ENCODE measurements at regions not wholly inside any gene's neighbourhood (a gene's known extent, or its start where the extent isn't known, plus 50 kb on each side); places are given as distances from the start of the nearest gene placed in this dataset.

DNA sequence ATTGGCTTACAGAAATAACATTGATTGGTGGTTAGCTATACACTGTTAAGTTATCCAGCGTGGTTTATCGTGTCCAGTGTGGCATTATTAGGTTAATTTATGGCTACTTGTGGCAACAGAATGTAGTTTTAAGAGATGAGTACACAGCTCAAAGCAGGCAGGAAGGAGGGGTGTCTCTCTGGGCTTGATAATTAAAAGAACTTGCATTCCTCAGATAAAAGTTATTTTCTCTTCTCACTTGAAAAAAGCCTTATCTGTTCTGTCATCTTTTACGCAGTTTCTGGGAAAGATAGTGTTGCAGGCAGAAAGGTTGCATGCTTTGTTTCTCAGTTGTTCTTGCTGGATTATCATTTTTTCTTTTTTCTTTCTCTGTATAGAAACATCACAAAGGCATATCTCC, 154.4 kb upstream of the COL3A1 start:
- no peak for DNase-seq (ENCODE audit: extremely low spot score)
- ChIA-PET POLR2A (no interaction called here), CTCF (interaction anchor here (1.1 to 1.7 kb wide), 2 partner anchors 9 to 32 kb away, joined by 3 read pairs; no protein-coding TSS in a partner anchor)
- TF ChIP-seq, protein P1, sequence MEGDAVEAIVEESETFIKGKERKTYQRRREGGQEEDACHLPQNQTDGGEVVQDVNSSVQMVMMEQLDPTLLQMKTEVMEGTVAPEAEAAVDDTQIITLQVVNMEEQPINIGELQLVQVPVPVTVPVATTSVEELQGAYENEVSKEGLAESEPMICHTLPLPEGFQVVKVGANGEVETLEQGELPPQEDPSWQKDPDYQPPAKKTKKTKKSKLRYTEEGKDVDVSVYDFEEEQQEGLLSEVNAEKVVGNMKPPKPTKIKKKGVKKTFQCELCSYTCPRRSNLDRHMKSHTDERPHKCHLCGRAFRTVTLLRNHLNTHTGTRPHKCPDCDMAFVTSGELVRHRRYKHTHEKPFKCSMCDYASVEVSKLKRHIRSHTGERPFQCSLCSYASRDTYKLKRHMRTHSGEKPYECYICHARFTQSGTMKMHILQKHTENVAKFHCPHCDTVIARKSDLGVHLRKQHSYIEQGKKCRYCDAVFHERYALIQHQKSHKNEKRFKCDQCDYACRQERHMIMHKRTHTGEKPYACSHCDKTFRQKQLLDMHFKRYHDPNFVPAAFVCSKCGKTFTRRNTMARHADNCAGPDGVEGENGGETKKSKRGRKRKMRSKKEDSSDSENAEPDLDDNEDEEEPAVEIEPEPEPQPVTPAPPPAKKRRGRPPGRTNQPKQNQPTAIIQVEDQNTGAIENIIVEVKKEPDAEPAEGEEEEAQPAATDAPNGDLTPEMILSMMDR (IDR thresholded peaks at IDR 0.05; ENCODE audit: control extremely low read depth, extremely low read depth, low read depth, missing control alignments): no peak

- TF ChIP-seq, protein P1 (IDR thresholded peaks at IDR 0.05; ENCODE audit: control extremely low read depth, extremely low read depth, low read depth, missing control alignments): no peak
- POLR2A ChIA-PET: no interaction called here
- DNase-seq (ENCODE audit: extremely low spot score): no peak
- CTCF ChIA-PET: no interaction called here
These were observed 153.6 kb upstream of the COL3A1 start for GRCh38 chr2:188820576-188820975.

DNA sequence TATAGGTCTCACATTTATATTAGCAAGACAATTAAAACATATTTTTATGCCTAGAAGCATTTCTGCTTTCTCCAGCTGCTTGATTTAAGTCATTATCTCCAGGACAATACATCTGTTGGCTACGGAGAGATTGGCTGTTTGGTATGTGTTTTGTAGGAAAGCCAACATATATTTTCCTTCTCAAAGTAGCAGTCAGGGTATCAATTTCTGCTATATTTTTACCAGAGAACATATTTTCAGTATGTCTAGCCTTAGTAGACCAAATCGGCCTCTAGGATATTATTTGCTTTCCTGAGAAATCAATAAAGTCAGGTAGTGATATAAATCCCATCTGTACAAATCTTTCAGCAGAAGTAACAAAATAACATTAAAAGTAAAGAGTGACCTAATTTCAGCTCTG, 150.0 kb upstream of the COL3A1 start:
- DNase-seq (ENCODE audit: extremely low spot score): no peak
- TF ChIP-seq, protein P1 (IDR thresholded peaks at IDR 0.05; ENCODE audit: control extremely low read depth, extremely low read depth, low read depth, missing control alignments): no peak
- ChIA-PET POLR2A (no interaction called here), CTCF (no interaction called here)

GRCh38 chr2:188833331-188833730, 140.8 kb upstream of the COL3A1 start:
- DNase-seq (ENCODE audit: extremely low spot score): no peak
- ChIA-PET CTCF (interaction anchor here (2.1 kb wide), 1 partner anchor 15 kb away, joined by 5 read pairs; no protein-coding TSS in a partner anchor), POLR2A (no interaction called here)
- TF ChIP-seq, protein P1 (IDR thresholded peaks at IDR 0.05; ENCODE audit: control extremely low read depth, extremely low read depth, low read depth, missing control alignments): no peak

GRCh38 chr2:188833799-188834198, 140.4 kb upstream of the COL3A1 start:
- ChIA-PET POLR2A (no interaction called here), CTCF (interaction anchor here (2.1 kb wide), 1 partner anchor 15 kb away, joined by 5 read pairs; no protein-coding TSS in a partner anchor)

DNA sequence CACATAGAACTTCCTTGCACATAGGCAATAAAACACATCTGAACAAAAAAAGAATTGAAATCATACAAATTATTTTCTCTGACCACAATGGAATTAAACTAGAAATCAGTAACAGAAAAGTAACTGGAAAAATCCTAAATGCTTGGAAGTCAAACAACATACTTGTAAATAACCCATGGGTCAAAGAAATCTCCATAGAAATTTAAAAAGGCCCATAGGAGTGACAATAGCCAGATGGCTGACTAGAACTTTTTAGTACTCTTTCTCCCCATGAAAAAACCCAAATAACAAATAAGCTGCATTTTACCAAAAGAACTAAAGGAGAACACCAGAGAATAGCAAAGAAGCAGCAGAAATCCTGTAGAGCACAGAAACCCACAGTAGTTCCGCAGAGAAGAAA, 139.2 kb upstream of the COL3A1 start:
- POLR2A ChIA-PET: no interaction called here
- TF ChIP-seq, protein P1 (IDR thresholded peaks at IDR 0.05; ENCODE audit: control extremely low read depth, extremely low read depth, low read depth, missing control alignments): no peak
- CTCF ChIA-PET: interaction anchor here (0.8 to 1.4 kb wide), 2 partner anchors 15 to 185 kb away, joined by 3 to 4 read pairs; no protein-coding TSS in a partner anchor
- DNase-seq (ENCODE audit: extremely low spot score): no peak

More at GRCh38 chr2:188833799-188834198, 140.4 kb upstream of the COL3A1 start:
- TF ChIP-seq, protein P1 (IDR thresholded peaks at IDR 0.05; ENCODE audit: control extremely low read depth, extremely low read depth, low read depth, missing control alignments): no peak
- no peak for DNase-seq (ENCODE audit: extremely low spot score)

All from GM10248 (cell line).